ENCODE measurements at regions not wholly inside any gene's neighbourhood (a gene's known extent, or its start where the extent isn't known, plus 50 kb on each side); places are given as distances from the start of the nearest gene placed in this dataset.

DNA sequence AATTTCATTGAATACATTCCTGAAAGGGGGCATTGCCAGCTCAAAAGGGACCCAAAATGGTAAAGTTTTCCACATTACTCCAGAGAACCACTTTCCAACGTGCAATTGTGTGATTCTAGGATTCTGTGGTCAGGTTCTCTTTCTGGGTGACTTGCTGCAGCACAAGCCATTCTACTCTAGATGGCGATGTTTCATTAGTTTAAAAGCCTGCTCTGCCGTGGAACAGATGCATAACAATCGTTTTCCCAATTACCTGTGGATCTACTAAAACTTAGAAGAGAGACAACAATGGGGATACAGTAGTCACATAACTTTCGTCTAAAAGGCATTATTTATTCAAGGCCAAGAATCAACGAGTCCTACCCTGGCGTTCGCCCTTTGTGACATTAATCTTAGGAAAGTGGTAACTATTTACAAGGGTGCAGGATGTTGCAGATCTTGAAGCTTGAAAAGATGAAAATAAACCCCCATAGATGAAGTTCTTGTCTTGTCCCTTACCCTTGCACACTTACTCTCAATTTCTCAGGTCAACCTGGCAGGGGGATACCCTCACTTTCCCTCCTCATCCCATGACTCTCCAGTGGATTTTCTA, 400.9 kb downstream of the SNAPC1 start:
- peak; percentile 27 for DNase-seq

DNA sequence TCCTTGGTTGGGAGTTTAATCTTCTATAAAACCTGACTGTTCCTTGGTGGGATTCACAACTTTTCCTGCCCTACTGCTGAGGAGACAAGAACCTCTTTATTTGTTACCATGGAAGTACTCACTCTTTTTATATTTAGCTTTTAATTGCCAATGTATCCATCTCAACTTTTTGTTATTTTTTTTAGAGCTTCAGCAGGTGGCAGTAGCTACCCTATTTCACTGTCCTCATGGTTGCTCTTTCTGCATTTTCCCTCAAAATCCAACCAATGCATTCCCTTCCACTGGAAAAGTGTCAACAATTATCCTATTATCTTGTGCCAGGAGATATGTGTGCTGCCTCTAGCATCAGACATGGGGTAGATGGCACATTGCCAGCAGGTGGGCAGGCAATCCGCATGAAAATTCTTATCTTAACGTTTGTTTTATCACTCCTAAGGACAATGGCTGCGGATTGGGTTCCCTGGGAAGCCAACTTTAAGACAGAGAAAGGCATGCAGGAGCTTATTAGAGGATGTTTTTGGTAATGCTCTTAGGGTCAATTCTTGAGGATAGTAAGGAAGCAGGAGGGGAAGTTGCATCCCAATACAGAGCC, 406.4 kb downstream of the SNAPC1 start:
- DNase-seq = no peak

DNA sequence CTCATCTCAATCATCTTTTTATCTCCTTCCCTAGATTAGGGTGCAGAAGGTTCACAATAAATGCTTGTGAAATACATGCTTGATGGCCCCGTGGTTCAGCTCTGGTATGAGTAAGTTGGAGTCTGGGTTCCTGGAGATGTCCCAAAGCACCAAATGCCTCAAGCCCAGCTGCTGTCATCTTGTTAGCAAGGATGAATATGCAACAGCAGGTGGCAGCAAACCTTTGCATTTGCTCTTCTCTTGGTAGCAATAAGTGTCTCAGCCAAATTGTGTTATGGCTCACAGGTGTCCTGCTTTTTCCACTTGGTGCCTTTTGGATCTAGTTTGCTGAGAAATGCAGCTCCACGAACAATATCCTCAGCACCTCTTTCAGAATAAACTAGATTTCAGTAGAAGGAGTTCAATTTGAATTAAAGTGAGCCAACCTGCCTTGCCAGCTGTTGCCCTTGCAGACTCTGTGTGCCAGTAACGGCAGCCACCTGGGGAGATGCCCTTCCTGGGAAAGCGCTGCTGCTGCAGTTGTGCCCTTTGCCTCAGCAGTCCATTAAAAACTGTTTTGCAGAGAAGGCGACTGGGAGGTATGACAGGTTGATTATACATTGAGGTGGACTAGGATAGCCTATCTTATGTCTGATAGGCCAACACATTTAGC, 417.3 kb downstream of the SNAPC1 start:
- peak; percentile 62 for DNase-seq

DNA sequence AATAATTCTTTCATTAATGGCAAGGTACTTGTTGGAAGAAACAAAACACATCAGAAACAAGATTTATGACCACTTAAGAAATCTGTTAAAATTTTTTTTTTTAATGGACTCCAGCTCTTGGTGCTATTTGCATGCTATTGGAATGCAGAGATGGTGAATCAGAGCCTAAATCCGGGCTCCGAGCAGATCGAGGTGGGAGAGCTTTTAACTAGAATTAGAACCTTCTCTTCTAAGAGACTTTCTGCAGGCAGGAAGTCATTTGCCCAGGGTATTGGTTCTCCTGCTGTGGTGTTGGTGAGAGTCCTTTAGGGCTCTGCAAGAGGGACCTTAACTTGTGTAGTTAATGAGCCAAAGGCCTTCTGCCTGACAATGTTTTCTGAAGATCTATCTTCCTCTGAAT, 419.4 kb downstream of the SNAPC1 start:
- no peak for DNase-seq

DNA sequence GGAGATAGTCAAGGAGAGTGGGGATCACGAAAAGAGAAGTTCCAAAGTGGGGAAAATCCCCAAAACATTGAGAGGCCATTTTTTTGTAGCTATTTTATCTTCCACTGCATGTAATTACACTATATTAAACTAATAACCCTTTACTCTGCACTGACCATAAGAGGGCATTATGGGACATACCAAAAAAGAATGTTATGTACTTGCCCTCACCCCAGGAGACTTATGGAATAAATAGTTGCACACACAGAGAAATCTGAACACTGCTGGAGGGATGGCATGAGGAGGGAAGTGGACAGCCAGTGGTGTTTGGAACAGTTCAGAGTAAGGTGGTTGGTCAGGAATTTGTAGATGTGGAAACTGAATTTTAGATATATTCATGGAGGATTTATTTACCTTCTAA, 422.9 kb downstream of the SNAPC1 start:
- no peak for DNase-seq

DNA sequence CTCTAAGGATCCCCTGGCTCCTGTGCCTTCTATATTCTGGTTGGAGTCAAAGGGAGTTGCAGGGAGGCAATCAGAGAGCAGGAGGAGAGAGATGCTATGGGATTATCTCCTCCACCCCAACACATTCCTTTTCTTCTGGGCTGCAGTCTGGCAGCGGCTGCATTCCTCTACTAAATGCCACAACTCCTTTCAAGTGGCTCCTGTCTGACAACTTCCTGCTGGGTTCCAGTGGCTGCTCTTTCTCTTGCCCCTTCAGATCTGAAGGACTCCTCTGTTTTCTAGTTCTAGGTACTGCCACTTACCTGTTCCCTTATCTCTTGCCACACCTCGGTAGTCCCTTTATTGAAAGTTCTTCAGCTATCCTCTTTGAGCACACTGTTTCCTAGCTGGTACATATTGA, 425.0 kb downstream of the SNAPC1 start:
- DNase-seq = no peak

DNA sequence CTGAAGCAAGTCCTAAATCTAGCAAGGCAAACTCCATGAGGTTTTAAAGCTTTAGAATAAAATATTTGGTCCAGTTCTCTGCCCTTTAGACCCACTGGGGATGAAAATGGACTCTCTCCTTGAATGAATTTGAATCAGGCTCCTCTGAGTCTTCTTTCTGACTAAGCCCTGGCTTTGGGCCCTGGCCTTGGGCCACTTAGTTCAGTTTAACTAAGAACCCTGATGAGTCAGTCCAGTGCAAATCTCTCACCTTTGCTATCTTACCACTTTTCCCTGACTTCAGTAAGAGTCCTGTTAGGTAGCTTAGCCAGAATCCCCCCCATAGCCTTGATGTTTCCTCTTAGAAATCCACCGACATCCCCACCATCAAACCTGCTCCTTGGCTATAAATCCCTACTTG, 427.5 kb downstream of the SNAPC1 start:
- DNase-seq = no peak

DNA sequence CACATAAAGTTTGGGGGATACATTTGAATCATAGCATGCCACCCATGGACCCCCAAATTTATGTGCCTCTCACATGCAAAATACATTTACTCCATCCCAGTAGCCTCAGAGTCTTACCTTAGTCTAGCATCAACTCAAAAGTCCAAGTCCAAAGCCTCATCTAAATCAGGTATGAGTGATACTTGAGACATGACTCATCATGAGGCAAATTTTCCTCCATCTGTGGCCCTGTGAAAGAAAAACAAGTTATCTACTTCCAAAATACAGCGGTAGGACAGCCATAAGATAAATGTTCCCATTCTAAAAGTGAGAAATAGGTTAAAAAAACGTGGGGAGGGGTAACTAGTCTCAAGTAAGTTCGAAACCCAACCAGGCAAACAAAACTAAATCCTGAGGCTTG, 444.2 kb downstream of the SNAPC1 start:
- DNase-seq = no peak

DNA sequence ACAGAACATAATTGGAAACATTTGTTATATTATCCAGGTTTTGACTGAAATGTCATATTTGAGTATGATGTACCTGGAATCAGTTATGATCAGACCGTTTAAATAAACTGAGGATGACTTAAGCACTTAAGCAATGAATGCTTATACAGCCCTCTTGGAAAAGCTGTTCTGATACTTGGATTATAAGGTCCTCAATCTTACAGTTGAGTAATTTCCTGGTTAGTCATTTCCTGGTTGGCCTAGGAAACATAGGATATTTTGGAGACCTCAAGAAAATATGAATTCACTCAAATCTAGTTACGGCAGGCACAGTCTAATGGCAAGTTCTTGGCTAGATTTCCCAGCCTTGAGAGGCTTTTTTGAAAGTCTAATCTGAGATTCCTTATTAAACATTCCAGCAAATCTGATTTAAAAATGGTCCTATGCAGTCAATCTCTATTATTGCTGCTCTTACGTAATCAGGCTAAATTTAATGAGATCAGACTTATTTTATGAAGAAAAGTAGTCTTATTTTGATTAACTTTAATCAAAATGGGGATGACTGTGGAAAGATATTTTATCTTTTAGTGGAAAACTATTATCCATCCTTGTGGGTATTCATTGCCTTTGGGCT, 447.2 kb downstream of the SNAPC1 start:
- no peak for DNase-seq

DNA sequence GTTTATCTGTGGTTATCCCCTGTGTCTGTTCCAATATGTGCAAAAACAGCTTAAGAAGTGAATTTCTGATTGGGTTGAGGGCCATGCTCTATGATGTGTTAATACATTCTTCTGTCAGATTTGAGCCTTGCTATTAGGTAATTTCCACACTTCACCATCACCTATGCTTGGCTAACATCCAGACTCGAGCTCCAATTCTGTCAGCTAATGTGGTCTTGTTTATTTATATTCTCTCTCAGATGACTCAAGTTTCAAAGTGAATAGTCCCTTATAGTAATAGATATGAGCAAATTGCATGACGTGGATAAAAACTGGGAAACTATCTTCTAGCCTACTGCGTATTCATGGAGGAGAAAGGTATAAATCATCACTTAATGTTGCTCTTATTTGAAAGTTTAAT, 451.3 kb downstream of the SNAPC1 start:
- DNase-seq = no peak

DNA sequence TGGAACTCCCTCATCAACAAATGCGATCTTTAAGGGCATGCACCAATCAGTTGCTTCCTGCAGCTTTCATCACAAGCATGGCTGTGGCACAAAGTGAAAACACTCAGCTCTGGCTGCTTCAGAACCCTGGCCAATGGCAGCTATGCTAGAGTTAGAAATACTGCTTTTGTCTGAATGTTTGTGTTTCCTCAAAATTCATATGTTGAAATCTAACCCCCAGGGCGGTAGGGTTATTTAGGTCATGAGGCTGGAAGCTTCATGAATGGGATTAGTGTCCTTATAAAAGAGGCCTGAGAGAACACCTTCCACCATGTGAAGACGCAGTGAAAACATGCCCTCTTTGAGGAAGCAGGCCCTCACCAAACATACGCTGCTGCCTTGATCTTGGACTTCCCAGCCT, 453.9 kb downstream of the SNAPC1 start:
- DNase-seq = no peak

DNA sequence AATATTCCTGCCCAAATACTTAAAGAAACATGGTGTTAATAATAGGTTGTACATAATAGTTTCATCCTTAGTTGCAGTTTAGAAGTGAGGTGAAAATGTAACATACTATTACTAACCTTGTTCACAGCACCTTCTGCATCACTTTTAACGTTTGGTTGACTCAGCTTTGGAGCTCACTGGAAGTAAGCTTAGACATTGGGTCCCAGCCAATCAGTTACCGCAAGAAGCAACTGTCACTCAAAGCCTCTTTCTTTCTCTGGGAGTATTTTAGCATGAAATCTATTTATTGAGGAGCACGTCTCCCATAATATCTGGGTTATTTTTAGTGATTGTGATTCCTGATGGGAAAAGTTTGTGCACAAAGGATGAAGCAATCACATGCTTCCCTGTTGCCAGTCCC, 472.6 kb downstream of the SNAPC1 start:
- no peak for DNase-seq

DNA sequence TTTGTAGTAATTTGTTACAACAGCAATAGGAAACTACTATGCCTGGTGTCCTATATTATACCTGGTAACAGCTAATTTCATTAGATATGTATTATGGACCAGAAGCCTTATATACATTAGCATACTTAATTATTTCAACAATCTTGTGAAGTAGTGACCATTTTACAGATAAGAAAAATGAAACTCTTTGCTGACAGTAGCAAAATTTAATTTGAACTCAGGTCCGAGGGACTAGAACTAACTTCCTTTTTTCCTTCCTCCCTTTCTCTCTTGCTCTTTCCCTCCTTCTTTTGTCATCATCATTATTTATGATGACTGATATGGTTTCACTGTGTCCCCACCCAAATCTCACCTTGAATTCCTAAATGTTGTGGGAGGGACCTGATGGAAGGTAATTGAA, 482.0 kb downstream of the SNAPC1 start:
- no peak for DNase-seq

DNA sequence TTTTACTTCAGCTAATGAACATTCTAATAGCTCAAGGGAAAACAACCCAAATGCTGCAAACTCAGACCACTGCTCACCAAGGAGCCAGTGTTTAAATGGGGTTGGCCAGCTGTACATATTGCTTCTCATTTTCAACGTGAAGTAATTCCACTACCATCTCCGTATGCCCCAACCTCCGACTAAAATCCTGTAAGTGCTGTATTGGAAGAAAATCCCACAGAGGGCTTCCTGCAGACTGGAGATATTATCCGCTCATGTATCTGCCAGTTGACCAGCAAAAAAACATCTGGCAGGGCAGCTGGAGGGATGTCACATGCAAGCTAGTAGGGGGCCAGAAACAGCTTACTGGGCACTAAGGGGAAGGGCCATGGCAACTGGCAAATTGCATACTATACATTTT, 485.0 kb downstream of the SNAPC1 start:
- no peak for DNase-seq

DNA sequence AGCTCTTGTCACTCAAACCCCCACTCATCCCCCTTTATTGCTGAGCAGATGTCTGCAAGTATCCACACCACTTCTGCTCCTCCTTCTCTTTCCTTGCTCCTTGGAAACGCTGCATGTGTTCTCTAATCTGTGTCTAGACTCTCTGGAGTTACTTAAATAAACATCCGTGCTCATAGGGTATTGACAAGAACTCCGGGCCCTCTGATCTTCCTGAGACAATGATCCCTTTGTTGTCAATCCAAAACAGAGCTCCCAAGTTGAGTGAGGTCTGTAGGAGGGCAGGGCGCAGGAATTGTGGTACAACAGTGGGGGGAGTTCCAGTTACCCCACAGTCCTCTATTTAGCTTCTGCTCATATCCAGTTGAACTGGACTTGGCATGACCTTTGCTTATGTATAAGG, 489.0 kb downstream of the SNAPC1 start:
- DNase-seq = no peak

DNA sequence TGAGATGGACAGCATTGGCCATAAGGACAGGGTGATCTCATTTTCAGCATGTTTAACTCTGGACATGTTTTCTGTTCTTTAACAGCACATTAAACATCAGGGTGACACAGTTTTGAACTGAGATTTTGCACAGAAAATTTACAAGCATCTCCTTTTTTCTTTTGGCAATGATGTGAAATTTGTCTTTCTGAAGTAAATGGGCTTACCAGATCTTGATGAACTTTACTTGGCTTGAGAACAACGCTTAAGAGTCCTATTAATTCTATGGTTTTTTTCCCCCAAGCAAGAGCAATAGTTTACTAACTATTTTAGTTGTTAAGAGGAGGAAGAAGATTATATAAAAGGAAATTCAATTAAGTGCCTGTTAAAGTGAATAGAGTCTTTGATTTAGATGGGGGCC, 491.0 kb downstream of the SNAPC1 start:
- no peak for DNase-seq

DNA sequence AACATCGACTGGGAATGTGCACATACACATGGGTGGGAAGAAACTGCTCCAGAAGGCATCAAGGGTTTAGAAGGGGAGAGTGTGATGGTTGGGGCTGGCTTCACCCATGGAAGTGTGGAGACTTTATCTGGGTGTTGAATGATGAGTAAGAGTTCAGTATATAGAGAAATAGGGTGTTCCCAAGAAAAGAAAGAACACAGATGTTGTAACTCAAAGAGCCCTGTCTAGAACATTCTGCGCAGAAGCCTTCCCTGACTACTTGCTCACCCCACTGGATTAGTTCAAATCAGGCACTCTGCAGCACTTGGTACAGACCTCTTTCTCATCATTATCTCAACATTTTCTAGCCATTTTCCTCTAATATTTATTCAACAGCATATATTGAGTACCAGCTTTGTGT, 491.7 kb downstream of the SNAPC1 start:
- DNase-seq = no peak

DNA sequence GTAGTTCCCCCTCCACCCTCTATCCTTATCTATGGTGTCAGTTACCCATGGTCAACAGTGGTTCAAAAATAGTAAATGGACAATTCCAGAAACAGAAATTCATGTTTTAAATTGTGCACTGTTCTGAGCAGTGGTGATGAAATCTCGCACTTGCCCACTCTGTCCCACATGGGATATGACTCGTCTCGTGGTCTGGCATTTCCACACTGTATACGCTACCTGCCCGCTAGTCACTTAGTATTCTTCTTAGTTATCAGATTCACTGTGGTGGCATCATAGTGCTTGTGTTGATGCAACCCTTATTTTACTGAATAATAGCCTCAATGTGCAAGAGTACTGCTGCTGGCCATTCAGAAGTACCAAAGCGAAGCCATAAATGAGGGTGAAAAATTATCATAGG, 507.0 kb downstream of the SNAPC1 start:
- DNase-seq = no peak

DNA sequence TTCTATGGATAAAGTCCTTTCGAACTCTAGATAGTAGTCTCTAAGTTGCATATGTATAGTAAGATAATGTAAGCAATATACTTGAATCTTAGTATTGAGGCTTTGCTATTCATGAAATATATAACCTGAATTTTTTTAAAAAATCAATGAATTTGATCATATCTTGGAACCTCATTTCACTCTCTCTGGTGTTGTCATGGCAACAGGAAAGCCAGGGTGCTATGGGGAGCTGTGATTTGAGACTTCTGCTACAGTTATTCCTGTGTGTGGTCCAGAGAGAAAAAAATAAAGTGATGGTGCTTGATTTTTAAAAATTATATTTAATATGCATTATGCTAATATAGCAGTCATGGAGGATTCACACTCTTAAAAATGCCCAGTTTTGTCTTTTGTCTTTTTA, 508.0 kb downstream of the SNAPC1 start:
- no peak for DNase-seq

DNA sequence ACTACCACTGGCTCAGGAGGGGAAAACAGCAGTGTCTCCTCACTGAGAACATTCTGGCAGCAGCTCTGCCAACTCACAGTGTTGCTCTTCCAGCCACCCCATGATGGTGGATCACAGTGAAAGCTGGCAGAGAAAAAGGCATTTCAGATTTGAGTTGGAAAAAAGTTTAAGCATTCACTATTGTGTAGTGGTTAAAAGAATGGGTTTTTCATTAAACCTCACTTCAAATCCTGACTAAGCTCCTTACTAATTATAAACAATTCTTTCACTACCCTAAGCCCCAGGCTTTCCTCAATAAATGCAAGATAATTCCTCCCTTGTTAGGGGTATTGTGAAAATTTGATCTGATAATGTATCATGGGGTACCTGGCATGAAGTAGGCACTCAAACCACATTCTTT, 518.1 kb downstream of the SNAPC1 start:
- no peak for DNase-seq

DNA sequence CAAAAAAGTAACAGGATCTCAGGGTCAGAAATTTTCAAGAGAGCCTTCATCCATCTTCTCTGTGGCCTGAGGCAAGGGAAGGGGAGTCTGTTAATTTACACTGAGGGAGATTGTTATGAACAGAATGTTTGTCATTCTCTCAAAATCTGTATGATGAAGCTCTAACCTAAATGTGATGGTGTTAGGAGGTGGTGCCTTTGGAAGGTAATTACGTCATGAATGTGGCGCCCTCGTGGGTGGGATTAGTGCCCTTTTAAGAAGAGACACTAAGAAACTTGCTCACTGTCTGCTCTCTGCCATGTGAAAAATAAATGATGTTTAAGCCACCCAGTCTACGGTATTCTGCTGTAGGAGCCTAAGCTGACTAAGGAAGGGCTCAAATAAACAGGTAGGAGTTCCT, 521.6 kb downstream of the SNAPC1 start:
- no peak for DNase-seq

DNA sequence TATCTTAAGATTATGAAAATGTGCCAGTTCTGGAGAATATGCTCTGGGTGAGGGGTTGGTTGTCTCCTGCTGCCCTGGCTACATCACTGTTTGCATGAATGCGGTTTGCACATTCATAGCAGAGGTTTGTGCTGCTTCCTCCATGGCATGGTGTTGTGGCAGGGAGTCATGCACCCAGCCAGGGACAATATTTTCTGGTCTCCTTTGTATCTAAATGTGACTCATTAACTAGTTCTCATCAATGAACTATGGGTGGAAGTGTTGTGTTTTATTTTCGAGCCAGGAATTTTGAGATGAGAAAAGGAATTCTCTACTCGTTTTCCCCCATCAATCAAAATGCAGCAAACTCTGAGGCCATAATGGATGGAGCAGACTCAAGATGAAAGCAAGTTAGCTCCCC, 527.3 kb downstream of the SNAPC1 start:
- DNase-seq = no peak

DNA sequence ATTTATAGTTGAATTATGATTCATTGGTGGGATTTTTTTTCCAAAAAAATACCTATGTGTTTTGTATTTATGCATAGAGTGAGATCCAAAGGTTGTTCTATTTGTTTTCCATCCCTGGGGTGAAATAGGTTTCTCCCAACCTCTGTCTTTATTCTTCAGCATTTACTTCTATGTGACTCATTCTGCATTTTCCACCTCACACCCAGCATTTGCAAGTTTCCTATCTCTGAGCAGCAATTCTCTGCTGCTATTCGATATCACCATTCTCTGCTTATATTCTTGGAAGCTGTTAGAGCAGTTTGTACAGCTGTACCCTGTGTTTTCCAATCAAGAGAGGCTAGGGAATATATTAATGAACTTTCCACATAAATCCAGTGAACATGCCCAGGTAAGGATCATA, 538.9 kb downstream of the SNAPC1 start:
- no peak for DNase-seq

DNA sequence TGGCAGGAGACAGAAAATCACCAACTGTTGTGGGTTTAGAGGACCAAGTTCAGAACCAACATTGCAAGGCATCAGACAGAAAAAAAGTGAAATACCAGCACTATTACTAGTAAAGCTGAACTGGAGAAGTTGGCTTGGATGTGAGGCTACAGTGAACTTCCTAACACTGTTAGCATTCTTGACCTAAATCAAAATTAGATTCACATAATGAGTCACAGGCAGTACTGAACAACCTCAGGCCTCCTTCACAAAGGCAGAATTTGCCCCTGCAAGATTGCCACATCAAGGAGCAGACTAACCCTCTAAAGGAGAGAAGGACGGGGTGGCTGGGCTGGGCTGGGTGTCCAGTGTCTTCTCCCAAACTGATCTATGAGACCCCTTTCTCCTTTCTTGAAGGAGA, 539.7 kb downstream of the SNAPC1 start:
- DNase-seq = no peak

DNA sequence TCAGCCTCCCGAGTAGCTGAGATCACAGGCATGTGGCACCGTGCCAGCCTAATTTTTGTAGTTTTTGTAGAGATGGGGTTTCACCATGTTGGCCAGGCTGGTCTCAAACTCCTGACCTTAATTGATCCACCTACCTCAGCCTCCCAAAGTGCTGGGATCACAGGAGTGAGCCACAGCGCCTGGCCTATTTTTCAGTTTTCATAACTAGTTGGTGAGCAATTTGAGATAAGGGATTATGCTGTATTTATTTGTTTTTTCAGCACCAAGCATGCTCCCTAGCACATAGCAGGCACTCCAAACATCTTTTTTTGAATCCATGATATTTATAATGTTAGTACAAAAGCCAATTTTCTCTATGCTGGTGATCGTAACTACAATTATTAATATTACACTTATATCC, 541.2 kb downstream of the SNAPC1 start:
- DNase-seq = no peak
